Medulla oblongata (tissue), 1 donor: ENCODE measurements at regions not wholly inside any gene's neighbourhood (a gene's known extent, or its start where the extent isn't known, plus 50 kb on each side); places are given as distances from the start of the nearest gene placed in this dataset.

Experiments used
- DNase-seq: peaks from one replicate; pipeline ENCODE4 v3.0.0-alpha.2; 2015; ENCODE audit errors: extremely low spot score

DNA sequence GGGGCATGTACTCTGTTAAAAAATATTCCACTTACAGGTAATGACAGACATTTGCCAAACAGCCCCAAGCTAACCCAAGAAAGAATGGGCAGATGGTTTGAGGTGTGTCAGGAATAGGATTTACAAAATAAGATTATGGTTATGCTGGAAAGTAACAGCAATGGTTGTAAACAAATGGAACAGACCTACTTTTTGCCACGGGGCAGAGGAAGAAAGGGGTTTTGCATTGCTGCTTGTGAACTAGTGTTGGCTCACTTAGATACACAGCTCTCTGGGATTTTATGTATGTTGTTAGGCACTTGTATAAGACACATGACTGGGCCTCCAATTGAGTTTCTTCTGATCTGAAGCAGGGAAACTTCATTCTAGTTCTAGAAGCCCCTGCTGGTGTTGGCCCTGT, 191.5 kb upstream of the GDNF start:
- DNase-seq, result no peak

DNA sequence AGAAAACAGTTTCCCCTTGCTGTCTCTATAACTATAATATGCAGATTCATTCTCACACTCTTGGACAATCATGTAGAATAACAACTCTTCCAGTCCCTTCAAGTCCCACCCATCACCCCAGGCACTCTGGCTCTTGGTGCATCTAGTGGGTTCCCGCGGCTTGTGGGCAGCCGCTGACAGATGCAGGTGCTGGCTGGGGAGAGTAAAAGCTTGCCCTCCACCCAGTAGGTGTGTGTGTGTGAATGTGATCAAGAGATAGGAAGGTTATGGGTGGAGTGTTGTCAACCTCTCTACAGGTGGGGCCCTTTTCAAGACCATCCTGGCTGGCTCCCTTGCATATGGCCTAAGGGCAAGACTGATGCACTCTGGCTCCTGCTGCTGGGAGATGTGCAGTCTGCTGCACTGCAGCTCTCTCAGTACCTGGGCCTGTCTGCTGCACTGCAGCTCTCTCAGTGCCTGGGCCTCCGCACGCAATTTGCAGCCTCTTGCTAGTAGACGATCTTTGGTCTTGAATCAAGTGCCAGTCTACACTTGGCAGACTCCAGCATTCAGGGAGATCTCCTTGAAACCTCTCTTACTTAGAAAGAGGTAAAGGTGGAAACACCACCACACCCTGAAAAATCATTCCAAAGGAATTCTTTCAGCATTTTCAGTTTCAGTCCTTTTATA, 189.7 kb upstream of the GDNF start:
- no peak for DNase-seq

DNA sequence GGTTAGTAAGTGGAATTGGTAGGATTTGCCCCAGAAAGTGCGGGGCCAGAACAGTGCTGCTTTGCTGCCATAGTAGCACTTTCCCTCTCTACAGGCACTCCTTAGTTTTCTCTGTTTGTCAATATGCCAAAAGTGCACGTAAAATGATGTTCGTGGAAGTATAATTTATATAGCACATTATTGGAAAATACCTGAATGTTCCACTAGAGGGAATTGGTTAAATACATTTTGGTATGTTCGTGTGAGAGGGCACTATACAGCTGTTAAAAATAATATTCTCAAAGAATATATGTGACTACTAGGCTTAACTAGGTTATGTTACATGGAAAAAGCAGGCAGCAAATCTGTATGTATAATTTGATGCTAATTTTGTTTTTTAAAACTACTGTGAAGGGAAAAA, 184.0 kb upstream of the GDNF start:
- DNase-seq, result no peak

DNA sequence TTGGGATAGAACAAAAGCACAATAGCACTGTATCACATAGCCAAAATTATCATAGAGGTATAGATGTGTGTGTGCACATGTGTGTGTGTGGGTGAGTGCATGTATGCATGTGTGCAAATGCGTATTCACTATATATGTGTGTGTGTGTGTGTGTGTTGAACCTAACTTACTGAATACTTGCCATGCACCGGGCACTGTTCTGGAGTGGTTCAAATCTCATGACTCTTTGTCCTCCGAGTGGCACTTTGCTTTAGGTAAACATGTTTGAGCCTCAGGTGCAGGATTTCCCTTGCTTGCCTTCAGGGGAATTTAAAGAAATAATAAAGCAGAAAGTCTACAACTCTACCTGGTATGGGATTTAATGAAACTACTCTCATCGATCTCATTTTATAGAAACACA, 183.5 kb upstream of the GDNF start:
- DNase-seq, result no peak

DNA sequence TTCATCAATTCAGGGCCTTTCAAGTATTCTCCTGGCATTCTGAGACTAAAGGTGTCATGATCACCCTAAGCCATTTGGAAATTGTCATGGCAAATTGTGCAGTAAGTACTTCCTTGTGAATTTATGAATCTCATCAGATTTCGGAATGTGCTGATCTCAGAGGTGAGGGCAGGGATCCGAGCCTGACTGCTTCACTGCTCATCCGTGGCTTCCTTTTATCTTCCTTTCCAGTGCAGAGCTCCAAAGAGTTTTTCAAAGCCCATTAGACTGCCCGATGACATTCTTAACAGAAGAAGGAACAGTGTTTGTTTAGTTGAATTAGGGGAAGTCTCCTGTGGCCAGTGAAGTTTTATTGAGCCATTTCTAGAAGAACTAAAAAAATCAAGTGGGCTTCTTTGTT, 182.8 kb upstream of the GDNF start:
- DNase-seq, result no peak

DNA sequence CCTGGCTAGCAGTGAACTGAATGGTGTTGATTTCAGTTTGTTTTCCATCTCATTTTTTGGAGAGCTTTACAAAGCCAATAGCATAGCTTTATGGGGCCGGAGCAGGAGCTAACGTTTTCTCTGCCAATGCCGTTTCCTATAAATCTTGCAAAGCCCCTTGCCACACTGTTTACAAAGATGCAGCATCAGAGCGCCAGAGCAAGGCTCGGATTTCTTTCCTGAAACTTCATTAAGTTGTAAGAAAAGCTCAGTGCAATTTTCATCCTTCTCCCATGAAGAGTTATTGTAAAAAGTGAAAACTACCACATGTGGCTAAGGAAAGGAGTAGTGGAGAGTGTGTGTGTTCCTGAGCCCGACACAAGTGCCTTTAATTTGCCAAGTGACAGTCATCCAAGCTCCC, 178.2 kb upstream of the GDNF start:
- no peak for DNase-seq

DNA sequence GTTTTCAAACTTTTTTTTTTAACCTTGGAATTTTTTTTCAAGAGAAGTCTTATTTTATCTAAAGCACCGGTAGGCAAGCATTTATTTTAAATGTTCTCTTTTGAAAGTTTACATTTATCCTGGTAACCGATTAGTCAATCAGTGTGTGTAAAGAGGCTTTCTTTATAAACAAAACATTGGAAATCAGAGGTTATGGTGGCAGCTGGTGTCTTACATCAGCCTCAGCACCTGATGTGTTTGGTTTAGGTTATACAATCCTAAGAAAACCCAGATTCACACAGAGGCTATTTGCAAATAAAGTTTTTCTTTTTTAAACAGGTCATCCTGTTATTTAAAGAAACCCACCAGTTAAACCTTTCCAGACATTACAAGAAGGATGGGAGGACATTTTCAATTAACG, 173.3 kb upstream of the GDNF start:
- DNase-seq, result no peak

DNA sequence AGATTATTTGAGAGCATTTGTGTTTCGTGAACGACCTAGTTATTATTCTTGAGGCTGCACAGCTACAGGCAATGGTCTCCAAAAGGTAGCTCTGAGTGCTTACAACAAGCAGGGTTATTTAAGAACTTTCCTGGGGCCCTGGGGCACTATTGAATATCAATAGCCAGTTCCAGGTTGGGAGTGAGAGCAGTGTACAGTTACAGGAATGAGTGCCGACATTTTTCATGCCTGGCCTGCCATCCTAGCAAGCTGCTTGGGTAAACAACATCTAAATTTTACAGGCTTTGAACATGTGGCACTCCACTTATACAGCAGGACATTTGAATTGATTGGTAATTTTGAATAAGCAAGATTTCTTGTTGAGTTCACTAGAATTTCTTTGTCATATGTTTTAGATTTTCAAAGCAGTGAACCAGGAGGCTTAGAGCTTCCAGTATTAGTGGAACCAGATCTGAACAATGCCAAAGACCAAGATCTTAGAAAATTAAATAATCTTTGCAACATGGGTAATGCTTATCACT, 171.9 kb upstream of the GDNF start:
- no peak for DNase-seq

DNA sequence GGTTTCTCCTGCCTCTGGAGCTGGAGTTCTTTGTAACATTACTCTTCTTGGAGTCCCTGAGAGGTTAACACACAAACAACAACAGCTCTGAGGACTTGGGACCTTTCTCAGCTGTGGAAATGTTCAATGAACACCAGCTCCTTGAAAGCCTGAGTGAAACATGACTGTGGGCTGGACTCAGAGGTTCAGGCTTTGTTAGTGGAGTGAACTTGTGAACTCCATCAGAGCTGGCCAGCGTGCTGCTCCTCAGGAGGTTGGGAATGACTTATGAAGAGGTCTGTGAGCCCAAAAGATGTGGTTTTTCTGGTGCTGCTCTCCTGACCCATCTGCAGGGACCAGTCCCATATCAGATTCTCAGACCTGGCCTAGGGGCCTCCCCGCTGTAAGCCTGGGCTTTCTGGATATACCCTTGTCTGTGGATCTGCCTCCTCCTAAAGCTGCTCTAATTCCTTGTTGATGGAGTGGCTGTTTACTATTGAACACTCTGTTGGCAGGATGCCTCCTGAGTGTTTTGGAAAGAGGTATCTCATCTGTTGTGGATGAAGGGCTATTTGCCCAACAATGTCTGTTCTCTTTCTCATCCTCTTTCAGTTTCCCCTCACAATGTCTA, 170.0 kb upstream of the GDNF start:
- DNase-seq, result no peak

DNA sequence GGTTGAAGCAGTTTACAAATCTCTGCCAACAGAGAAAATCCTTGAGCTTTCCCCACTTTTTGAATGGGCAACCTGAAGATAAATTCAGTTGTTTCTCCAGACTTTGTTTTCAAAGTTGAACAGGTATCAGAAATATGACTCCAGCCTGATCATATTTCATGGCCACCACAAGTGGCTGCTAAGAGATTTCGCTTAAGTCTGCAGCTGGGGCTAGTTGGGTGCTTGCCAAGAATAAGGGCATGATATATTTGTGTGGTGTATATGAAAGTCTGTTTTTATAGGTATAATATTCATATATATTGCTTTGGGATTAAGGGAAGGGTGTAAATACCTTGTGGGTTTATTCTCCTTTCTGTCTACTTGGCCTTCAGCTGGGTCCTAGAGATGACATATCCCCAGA, 168.4 kb upstream of the GDNF start:
- no peak for DNase-seq

DNA sequence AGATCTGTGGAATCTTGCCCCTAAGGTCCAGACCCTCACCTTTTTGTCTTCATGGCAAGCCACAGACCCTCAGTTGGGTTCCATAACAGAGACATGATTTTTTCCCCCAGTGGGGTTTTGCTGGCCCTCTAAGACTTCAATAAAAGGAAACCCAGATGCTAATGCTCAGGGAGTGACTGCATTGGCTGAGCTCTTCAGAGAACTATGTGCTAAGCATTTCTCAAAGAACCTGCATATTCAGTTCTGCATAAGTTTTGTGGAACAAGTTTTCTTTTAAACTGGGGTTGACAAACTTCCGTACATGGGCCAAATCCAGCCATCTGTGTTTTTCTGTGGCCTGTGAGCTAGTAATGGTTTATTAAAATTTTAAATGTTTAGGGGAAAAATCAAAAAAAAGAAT, 159.8 kb upstream of the GDNF start:
- no peak for DNase-seq

DNA sequence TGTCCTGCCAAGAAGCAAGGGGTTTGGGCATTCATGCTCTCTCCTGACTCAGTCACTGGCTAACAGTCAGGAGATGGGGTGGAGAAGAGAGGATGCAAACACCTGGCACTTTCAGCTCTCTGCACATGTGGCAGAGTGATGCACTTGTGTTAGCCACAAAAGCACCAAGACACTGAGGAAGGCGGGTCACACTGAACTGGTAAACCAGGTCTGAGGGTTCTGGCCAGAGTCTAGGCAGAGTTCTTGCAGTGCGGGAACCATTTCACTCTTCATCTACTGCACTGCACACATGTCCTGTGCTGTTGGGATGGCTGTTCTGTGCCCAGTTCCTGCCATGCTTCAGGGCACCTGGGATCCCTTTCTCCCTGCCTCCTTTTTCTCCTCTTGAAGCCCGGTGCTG, 157.1 kb upstream of the GDNF start:
- DNase-seq, result no peak

DNA sequence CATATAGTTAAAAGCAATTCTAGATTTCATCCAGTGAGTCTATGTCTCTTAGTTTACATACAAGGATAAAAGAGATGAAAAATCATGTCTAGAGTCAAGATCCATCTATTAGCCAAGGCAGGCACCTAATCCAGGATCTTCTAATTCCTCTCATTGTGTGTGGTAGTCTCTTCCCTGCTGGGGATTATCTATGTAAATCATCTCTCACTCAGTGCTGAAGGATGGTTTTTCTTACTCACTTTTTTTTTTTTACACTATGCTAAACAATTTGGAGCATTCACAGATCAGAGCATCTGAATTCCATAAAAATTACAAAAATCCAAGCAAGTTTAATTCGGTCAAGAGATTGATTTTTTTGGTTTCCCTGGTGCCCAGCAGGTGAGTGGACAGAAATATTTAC, 154.9 kb upstream of the GDNF start:
- no peak for DNase-seq

DNA sequence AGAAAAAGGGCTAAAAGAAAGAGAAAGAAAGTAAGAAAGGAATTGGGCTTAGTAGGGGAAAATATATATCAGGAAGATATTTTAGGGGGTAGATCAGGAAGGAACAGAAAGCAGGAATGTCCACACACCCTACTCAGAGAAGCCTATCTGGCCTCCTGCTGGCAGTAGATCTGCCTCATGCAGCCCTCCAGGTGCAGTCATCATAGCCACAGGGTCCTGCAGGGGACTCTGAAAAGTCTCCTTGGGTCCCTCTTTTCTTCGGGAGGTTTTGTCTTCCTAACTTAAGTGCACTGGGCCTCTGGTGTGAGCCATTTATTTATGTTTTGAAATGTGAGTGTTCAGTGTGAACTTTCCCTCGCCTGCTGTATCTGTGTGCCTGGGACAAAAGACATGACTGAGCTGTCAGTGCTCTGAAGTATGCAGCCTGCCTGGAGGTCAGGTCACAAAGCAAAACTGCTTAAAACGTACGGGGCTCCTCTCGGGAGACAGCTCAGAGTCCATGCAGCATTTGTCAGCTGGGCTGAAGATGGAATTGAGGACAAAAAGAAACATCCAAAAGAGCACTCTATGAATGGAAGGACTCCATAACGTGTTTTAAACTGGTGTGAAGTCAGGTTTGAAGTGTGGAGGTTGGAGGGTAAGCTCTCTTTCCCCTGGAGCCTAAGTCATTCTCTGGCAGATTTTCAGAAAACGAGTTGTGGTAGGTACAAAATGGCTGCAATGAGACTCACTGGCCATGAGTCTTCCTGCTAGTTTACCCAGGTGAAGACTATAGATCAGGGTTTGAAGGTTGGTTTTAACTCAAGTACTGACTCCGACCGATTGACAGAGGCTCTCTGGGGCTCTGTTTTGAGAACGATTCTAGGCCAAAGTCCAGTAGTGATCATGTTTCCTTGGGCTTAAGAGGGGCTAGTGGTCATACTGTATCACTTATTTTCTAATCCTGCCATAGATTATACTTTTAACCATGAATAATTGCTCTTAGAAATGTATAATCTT, 151.8 kb upstream of the GDNF start:
- DNase-seq, result no peak

DNA sequence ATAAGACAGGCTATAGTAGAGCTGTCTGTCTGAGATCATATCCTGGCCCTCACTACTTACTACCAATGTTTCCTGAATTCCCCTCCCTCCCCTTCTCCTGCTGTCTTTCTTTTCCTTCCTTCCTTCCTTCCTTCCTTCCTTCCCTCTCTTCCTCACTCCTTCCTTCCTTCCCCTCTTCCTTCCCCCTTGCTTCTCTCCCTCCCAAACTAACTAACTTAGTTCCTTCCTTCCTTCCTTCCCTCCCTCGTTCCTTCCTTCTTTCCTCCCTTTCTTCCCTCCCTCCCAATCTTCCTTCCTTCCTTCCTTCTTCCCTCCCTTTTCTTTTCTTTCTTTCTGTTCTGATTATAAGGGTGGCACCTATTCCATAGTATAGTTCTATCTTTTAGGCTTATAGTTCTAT, 150.0 kb upstream of the GDNF start:
- DNase-seq, result no peak

DNA sequence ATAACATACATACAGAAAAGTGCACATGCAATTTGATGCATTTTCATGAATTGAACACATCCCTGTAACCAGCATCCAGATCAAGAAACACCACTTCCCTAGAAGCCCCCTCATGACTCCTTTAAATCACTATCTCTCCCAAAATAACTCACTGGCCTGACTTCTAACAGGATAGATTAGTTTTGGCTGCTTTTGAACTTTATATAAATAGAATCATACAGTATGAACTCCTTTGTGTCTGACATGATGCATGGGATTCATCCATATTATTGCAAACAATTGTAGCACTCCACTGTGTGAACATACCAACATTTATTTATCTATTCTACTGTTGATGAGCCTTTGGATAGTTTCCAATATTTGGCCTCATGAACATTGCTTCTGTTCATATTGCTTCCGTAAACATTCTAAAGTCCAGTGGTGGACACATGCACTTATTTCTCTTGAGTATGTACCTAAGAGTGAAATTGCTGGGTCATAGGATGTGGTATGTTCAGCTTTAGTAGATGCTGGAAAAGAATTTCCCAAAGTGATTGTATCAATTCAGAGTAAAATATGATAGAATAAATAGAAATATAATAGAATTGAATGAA, 148.7 kb upstream of the GDNF start:
- DNase-seq, result no peak

DNA sequence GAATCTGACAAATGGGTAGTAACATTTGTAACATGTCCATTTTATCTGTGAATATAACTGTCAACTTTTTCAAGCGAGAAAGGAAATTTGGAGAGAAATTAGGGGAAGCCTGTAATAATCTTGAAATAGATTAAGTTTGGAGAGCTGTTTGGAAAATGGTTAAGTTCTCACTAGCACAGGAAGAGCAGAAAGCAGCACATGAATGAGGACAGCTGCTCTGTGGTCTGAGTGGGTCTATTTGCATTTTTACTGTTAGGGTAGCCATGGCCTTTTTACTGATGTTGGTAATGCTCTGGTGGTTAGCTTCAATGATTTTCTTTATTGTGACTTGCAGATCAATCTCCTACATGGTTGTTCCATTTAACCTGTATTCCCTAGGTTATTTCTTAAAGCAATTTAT, 144.5 kb upstream of the GDNF start:
- no peak for DNase-seq

DNA sequence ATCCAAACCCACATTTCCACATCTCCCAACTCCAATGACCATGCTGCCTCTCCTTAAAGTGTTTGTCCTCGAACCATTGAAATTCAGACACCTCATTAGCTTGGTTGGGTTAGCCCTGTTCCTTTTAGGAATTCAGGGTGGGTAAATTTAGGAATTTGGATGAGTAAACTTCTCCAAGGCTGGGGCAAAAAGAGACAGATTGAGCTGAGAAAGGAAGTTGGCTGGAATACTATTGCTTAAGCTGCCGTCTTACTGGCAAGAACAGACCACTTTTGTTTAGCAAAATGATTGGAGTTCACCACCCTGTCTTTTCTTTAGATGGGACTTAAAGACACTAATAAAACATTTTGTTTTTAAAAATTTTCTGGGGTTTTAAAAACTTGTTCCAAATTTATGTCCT, 143.6 kb upstream of the GDNF start:
- DNase-seq, result no peak

DNA sequence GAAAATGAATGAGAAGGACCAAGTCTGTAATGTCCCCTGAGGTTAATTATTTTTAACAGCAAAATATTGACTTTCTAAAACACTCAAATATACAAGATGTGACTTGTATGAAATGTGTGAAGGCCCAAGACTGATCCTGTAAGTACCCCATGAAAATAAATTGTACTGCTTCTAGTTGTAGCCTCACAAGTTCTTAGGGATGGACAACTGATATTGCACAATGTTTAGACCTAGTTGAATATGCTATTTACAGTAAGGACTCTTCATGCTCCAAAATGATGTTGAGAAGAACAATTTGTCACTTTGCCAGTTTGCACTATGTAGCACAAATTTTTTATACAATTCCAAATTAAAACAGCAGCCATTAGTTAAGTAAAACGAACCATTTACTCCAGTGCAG, 139.7 kb upstream of the GDNF start:
- DNase-seq, result no peak

DNA sequence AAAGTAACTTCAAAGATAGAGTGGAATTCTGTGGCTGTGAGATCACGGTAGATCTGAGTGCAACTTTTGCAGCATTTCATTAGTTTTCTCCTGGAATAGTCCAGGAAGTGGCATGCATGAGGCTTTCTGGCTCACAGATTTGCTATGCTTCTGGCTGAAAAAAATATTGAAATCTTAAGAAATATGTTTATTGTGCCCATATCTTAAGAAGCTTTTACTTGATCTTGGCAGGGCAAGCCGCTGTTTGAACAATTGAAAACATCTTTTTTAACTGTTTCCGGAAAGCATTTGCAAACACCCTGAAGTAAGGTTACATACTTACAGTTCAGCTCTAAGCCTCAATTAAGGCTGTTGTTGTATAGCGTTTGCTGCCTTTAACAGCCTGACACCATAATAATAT, 135.7 kb upstream of the GDNF start:
- no peak for DNase-seq

DNA sequence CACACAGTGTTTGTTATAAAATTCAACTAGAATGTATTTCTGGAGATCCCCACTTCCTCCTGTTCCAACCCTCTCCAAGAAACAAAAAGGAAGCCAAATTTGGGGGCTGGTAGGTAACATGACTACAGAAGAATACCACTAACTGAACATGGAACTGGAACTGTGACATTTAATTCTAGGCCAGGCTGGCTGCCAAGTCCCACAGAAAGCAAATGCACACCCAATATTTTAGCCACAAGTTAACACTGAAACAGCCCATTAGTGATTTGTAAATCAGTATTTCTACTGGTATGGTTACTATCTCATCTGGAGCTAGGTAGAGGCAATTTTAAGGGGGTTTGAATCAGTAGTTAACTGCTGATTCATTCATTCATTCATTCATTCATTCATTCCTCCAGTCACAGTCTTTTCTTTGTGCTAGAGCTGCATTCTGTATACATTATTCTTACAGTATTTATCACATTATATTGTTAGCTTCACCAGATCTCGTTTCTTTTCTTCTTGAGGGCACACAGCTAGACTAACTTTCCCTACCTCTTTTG, 131.7 kb upstream of the GDNF start:
- no peak for DNase-seq

DNA sequence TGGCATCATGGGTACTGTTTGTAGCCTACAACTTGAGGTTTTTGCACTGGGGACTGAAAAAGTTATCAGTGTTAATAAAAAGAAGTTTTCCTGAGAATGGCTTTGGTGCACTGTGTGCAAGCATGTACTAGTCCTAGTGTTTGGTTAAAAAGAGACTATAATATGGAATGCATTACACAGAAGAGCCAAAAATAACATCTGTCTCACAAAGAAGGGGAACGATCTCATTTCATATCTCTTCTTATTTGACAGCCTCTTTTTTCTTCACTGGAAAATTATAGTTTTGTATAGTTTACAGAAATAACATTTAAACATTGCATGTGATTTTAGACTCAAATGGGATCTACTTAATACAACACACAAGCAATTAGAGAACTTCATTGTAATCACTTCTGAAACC, 127.0 kb upstream of the GDNF start:
- DNase-seq, result no peak
